HG03108 (cell line): ENCODE measurements at regions not wholly inside any gene's neighbourhood (a gene's known extent, or its start where the extent isn't known, plus 50 kb on each side); places are given as distances from the start of the nearest gene placed in this dataset.
"Not testable (repeated sequence)": the region's sequence is repeated elsewhere in the genome, so short reads cannot be mapped to it uniquely, and the experiment has no call there.

Experiments used
- ATAC-seq: cut with Tn5 transposase; IDR thresholded peaks from one replicate; pipeline ENCODE4 v1.9.1; 2021; ENCODE audit warnings: moderate library complexity; ENCODE audit not compliant: unreplicated experiment

- no peak for ATAC-seq
These were observed 86.2 kb downstream of the PSAT1 start for GRCh38 chr9:78383130-78383529.

DNA sequence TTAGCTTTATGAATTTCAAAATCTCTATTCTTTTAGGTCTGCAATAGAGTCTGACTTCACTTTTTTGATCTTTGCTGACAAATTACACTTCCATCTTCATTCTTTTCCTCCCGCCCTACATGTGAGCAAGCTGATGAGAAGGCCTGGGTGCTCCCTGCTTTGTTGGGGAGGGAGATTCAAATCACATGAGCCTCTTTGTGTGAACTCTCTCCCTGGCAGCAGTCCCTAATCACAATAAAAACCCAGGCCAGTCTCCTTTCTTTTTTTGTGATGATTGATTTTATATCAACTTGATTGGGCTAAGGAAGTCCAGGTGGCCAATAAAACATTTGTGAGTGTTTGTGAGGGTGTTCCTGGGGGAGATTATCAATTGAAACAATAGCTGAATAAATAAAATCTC, 89.4 kb downstream of the PSAT1 start:
- no peak for ATAC-seq

DNA sequence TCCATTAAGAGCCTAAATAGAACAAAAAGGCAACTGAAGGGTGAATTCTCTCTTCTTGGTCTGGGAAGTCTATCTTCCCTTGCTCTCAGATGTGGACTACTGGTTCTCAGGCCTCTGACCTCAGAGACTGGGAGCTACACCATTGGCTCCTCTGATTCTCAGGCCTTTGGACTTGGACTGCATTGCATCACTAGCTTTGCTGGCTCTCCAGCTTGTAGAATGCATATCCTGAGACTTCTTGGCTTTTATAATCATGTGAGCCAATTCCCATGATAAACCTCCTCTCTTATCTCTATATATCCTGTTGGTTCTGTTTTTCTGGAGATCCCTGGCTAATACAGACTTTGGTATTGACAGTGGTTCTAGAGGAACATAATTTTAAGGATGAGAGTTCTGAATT, 89.8 kb downstream of the PSAT1 start:
- ATAC-seq: no peak

DNA sequence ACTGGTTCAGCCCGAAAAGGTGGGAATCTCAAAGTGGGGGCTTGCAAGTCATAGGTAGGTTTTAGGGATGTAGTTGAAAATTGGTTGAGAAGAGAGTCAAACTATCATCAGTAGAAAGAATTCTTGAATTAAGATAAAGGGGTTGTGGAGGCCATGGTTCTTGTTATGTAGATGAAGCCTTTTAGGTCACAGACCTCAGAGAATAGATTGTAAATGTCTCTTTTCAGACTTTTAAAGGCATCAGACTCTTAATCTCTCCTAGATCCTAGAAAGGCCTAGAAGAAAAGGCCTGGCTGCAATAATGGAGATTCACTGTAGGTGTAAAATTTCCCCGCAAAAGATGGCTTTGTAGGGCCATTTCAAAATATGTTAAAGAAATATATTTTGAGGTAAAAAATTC, 96.4 kb downstream of the PSAT1 start:
- no peak for ATAC-seq

GRCh38 chr9:78393932-78394331, 97.0 kb downstream of the PSAT1 start:
- no peak for ATAC-seq

- ATAC-seq: no peak
These were observed 99.2 kb downstream of the PSAT1 start for GRCh38 chr9:78396087-78396486.

GRCh38 chr9:78397045-78397444, 100.1 kb downstream of the PSAT1 start:
- no peak for ATAC-seq

DNA sequence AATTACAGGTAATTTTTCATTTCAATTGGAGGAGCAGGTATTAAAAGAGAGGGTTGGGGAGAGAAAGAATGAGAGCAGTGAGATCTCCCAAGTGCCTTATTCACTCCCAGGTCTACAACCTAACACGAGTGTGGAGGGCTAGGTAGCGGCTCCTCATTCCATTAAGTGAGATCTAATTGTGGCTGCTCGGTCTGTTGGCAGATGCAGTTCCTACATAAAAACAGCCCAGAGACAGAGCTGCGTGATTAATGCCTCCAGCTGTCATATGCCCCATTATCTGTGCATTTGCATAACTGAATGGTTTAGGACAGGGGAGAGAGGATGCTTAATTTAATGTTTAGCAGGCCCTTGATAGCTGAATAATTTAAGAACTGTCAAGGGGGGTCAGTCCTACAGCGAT, 100.5 kb downstream of the PSAT1 start:
- ATAC-seq: no peak

GRCh38 chr9:78399153-78399552, 102.2 kb downstream of the PSAT1 start:
- ATAC-seq: no peak

- no peak for ATAC-seq
These were observed 103.6 kb downstream of the PSAT1 start for GRCh38 chr9:78400496-78400895.

- no peak for ATAC-seq
These were observed 108.5 kb downstream of the PSAT1 start for GRCh38 chr9:78405461-78405860.

DNA sequence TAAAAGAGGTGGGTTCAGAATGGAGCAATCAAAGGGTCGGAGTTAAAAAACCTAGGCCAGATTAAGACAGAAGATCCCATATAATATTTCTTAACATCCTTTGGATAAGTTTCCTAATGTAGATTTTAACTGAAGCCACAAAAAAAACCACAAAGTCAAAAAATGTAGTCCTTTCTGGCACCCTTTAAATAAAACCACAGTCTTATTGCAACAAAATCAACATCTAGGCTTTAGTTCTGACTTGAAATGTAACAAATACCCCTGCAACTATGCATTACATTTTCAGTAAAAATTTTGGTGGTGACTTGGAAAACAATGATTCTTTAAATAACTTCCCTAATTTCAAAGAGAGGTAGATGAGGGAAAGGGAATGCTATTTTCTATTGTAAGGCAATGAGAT, 109.2 kb downstream of the PSAT1 start:
- ATAC-seq: no peak

DNA sequence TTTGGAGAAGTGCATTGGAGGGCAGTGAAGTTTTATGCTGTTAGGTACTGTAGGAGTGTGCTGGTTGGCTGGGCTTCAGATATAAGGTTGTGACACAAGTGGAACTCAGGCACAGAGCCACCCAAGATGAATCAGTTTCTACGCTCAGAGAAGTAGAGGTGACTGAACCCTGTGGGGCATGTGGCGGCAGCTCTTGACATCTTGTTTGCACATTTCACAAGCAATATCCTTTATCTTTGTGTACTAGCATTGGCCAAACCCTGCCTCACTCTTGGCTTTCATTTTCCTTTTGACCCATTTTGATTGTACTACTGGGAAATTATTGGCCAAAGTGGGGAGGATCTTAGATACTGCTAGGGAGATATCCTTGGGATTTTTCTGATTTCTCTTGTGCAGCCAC, 110.0 kb downstream of the PSAT1 start:
- ATAC-seq: no peak

DNA sequence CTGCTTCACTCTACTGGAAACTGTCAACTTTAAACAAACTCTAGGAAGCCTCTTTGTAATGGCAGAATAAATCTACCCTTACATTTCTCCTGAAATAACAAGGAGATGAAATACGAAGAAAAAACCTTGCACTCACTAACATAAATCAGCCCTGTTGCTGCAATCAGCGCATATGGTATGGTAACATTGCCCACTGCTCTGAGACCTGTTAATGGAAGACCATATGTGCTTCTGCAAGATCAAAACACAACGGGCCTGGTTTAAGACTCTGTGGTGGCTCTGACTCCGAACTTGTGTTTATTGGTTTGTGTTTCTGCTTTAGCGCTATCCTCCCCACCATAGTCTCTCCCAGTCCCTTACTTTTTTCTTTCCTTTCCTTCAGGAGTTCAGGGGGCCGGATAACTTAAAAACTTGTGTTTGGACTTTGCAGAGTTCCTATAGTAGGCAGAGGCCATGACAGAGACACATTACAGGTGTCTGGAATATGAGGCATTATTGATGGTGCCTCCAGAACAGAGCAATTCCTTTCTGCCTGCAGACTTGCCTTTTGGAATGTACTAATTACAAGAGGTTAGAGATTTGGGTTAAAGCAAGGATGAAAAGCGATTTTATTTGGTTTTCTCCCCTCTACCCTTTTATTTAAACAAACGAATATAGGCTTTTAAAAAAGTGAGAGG, 110.8 kb downstream of the PSAT1 start:
- no peak for ATAC-seq

- ATAC-seq: no peak
These were observed 111.5 kb downstream of the PSAT1 start for GRCh38 chr9:78408388-78408787.

DNA sequence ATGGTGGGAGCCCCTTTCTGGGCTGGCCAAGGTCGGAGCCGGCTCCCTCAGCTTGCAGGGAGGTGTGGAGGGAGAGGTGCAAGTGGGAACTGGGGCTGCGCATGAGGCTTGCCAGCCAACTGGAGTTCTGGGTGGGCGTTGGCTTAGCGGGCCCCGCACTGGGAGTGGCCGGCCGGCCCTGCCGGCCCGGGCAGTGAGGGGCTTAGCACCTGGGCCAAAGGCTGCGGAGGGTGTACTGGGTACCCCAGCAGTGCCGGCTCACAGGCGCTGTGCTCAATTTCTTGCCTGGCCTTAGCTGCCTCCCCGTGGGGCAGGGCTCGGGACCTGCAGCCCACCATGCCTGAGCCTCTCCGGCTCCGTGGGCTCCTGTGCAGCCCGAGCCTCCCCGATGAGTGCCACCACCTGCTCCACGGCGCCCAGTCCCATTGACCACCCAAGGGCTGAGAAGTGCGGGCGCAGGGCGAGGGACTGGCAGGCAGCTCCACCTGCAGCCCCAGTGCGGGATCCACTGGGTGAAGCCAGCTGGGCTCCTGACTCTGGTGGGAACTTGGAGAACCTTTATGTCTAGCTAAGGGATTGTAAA, 113.1 kb downstream of the PSAT1 start:
- not testable (repeated sequence) for ATAC-seq

DNA sequence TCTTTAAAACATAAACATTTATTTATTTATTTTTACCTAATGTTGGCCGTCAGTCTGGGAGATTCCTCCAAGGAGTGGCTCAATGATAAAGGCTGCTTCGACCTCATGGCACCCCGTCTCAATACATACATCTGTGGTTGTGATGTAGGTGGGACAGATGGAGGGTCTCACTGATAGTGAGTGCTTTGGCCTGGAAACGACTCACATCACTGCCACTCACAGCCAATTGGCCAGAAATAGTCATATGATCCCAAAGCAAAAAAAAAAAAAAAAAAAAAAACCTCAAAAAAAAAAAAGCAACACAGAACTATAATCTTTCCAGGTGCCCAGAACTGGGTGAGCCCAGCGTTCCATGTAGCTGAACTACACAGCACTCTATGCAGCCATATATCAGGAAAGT, 125.4 kb downstream of the PSAT1 start:
- no peak for ATAC-seq

DNA sequence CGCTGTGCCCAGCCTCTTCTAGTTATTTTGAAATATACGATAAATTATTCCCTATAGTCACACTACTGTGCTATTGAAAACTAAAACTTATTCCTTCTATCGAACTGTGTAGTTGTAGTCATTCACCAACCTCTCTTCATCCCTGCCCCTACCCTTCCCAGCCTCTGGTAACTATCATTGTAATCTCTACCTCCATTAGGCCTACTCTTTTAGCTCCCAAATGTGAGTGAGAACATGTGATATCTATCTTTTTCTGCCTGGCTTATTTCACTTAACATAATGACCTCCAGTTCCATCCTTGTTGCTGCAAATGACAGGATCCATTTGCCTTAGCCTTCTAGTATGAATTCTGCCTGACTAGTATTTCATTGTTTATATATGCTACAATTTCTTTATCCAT, 127.4 kb downstream of the PSAT1 start:
- no peak for ATAC-seq

- no peak for ATAC-seq
These were observed 131.7 kb downstream of the PSAT1 start for GRCh38 chr9:78428640-78429039.

- no peak for ATAC-seq
These were observed 133.5 kb downstream of the PSAT1 start for GRCh38 chr9:78430387-78430786.

DNA sequence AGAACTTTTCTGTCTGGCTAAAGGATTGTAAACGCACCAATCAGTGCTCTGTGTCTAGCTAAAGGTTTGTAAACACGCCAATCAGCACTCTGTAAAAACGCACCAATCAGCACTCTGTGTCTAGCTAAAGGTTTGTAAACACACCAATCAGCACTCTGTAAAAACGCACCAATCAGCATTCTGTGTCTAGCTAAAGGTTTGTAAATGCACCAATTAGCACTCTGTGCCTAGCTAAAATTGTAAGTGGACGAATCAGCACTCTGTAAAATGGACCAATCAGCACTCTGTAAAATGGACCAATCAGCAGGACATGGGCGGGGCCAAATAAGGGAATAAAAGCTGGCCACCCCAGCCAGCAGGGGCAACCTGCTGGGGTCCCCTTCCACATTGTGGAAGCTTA, 134.1 kb downstream of the PSAT1 start:
- ATAC-seq: not testable (repeated sequence)

DNA sequence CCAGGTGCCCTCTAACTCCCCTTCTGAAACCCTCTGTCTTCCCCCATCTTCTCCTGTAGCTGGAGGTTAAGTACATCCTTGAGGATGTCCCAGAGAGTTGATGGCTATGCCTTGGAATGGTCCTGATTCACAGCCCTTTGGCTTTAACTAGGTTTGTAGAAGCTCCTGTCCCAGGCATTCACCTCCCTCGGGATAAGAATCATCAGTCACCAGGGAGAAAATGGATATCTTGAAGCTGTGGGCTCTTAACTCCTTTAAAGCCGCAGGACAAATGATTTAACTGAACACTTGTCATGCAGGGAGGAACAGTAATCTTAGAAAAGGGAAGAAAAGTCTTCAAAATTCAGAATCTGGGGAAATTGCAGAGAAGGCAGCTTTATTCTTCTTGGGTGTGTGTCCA, 139.9 kb downstream of the PSAT1 start:
- ATAC-seq: no peak

GRCh38 chr9:78437296-78437695, 140.4 kb downstream of the PSAT1 start:
- ATAC-seq: no peak
